ENCODE measurements at regions not wholly inside any gene's neighbourhood (a gene's known extent, or its start where the extent isn't known, plus 50 kb on each side); places are given as distances from the start of the nearest gene placed in this dataset.

- Histone ChIP-seq H3K4me1 (ENCODE audit: control insufficient read depth, insufficient read depth, low read length) (no peaks in the 10 kb centered on the region), H3K36me3 (ENCODE audit: control insufficient read depth, insufficient read depth, low read length) (no peaks in the 10 kb centered on the region), H3K9ac (ENCODE audit: low read depth, low read length) (no peak overlapping the region), H3K27me3 (ENCODE audit: control insufficient read depth, insufficient read depth, low read length) (no peaks in the 10 kb centered on the region), H3K4me3 (ENCODE audit: low read depth, low read length) (no peak overlapping the region), H3K27ac (ENCODE audit: low read depth, low read length) (no peak overlapping the region), H3K9me3 (ENCODE audit: control insufficient read depth, insufficient read depth, low read length) (no peaks in the 10 kb centered on the region)
Observed at GRCh38 chr9:89770531-89771174, 165.8 kb downstream of the GADD45G start.

- H3K4me1 ChIP-seq (ENCODE audit: control insufficient read depth, insufficient read depth, low read length), result no peaks in the 10 kb centered on the region
- H3K9me3 ChIP-seq (ENCODE audit: control insufficient read depth, insufficient read depth, low read length), result no peaks in the 10 kb centered on the region
- no peak overlapping the region for H3K4me3 ChIP-seq (ENCODE audit: low read depth, low read length)
- no peaks in the 10 kb centered on the region for H3K27me3 ChIP-seq (ENCODE audit: control insufficient read depth, insufficient read depth, low read length)
- H3K9ac ChIP-seq (ENCODE audit: low read depth, low read length), result no peak overlapping the region
- H3K27ac ChIP-seq (ENCODE audit: low read depth, low read length), result no peak overlapping the region
- no peaks in the 10 kb centered on the region for H3K36me3 ChIP-seq (ENCODE audit: control insufficient read depth, insufficient read depth, low read length)
Observed at GRCh38 chr9:89771205-89771604, 166.4 kb downstream of the GADD45G start.

- Histone ChIP-seq H3K9me3 (ENCODE audit: control insufficient read depth, insufficient read depth, low read length) (no peaks in the 10 kb centered on the region), H3K27ac (ENCODE audit: low read depth, low read length) (no peak overlapping the region), H3K9ac (ENCODE audit: low read depth, low read length) (no peak overlapping the region), H3K27me3 (ENCODE audit: control insufficient read depth, insufficient read depth, low read length) (no peaks in the 10 kb centered on the region), H3K4me3 (ENCODE audit: low read depth, low read length) (no peak overlapping the region), H3K4me1 (ENCODE audit: control insufficient read depth, insufficient read depth, low read length) (no peaks in the 10 kb centered on the region), H3K36me3 (ENCODE audit: control insufficient read depth, insufficient read depth, low read length) (no peaks in the 10 kb centered on the region)
Observed at GRCh38 chr9:89773170-89773569, 168.4 kb downstream of the GADD45G start.

GRCh38 chr9:89774858-89775370, 170.1 kb downstream of the GADD45G start:
- Histone ChIP-seq H3K4me3 (ENCODE audit: low read depth, low read length) (no peak overlapping the region), H3K9ac (ENCODE audit: low read depth, low read length) (no peak overlapping the region), H3K27ac (ENCODE audit: low read depth, low read length) (no peak overlapping the region), H3K27me3 (ENCODE audit: control insufficient read depth, insufficient read depth, low read length) (no peaks in the 10 kb centered on the region), H3K4me1 (ENCODE audit: control insufficient read depth, insufficient read depth, low read length) (no peaks in the 10 kb centered on the region), H3K9me3 (ENCODE audit: control insufficient read depth, insufficient read depth, low read length) (no peaks in the 10 kb centered on the region), H3K36me3 (ENCODE audit: control insufficient read depth, insufficient read depth, low read length) (no peaks in the 10 kb centered on the region)

- Histone ChIP-seq H3K27me3 (ENCODE audit: control insufficient read depth, insufficient read depth, low read length) (no peaks in the 10 kb centered on the region), H3K9me3 (ENCODE audit: control insufficient read depth, insufficient read depth, low read length) (no peaks in the 10 kb centered on the region), H3K36me3 (ENCODE audit: control insufficient read depth, insufficient read depth, low read length) (no peaks in the 10 kb centered on the region), H3K27ac (ENCODE audit: low read depth, low read length) (no peak overlapping the region), H3K9ac (ENCODE audit: low read depth, low read length) (no peak overlapping the region), H3K4me3 (ENCODE audit: low read depth, low read length) (no peak overlapping the region), H3K4me1 (ENCODE audit: control insufficient read depth, insufficient read depth, low read length) (no peaks in the 10 kb centered on the region)
Observed at GRCh38 chr9:89775641-89776040, 170.8 kb downstream of the GADD45G start.

GRCh38 chr9:89776795-89777525, 172.1 kb downstream of the GADD45G start:
- H3K36me3 ChIP-seq (ENCODE audit: control insufficient read depth, insufficient read depth, low read length), result no peaks in the 10 kb centered on the region
- no peak overlapping the region for H3K27ac ChIP-seq (ENCODE audit: low read depth, low read length)
- no peaks in the 10 kb centered on the region for H3K27me3 ChIP-seq (ENCODE audit: control insufficient read depth, insufficient read depth, low read length)
- H3K4me1 ChIP-seq (ENCODE audit: control insufficient read depth, insufficient read depth, low read length), result no peaks in the 10 kb centered on the region
- no peak overlapping the region for H3K9ac ChIP-seq (ENCODE audit: low read depth, low read length)
- no peaks in the 10 kb centered on the region for H3K9me3 ChIP-seq (ENCODE audit: control insufficient read depth, insufficient read depth, low read length)
- no peak overlapping the region for H3K4me3 ChIP-seq (ENCODE audit: low read depth, low read length)

- H3K36me3 ChIP-seq (ENCODE audit: control insufficient read depth, insufficient read depth, low read length), result no peaks in the 10 kb centered on the region
- no peaks in the 10 kb centered on the region for H3K27me3 ChIP-seq (ENCODE audit: control insufficient read depth, insufficient read depth, low read length)
- H3K9ac ChIP-seq (ENCODE audit: low read depth, low read length), result no peak overlapping the region
- H3K27ac ChIP-seq (ENCODE audit: low read depth, low read length), result no peak overlapping the region
- H3K4me3 ChIP-seq (ENCODE audit: low read depth, low read length), result no peak overlapping the region
- no peaks in the 10 kb centered on the region for H3K9me3 ChIP-seq (ENCODE audit: control insufficient read depth, insufficient read depth, low read length)
- H3K4me1 ChIP-seq (ENCODE audit: control insufficient read depth, insufficient read depth, low read length), result no peaks in the 10 kb centered on the region
Observed at GRCh38 chr9:89777544-89777943, 172.7 kb downstream of the GADD45G start.

- no peaks in the 10 kb centered on the region for H3K9me3 ChIP-seq (ENCODE audit: control insufficient read depth, insufficient read depth, low read length)
- no peak overlapping the region for H3K4me3 ChIP-seq (ENCODE audit: low read depth, low read length)
- H3K9ac ChIP-seq (ENCODE audit: low read depth, low read length), result no peak overlapping the region
- no peaks in the 10 kb centered on the region for H3K27me3 ChIP-seq (ENCODE audit: control insufficient read depth, insufficient read depth, low read length)
- no peaks in the 10 kb centered on the region for H3K36me3 ChIP-seq (ENCODE audit: control insufficient read depth, insufficient read depth, low read length)
- no peaks in the 10 kb centered on the region for H3K4me1 ChIP-seq (ENCODE audit: control insufficient read depth, insufficient read depth, low read length)
- H3K27ac ChIP-seq (ENCODE audit: low read depth, low read length), result no peak overlapping the region
Observed at GRCh38 chr9:89778100-89779090, 173.6 kb downstream of the GADD45G start.

- no peaks in the 10 kb centered on the region for H3K27me3 ChIP-seq (ENCODE audit: control insufficient read depth, insufficient read depth, low read length)
- no peak overlapping the region for H3K9ac ChIP-seq (ENCODE audit: low read depth, low read length)
- no peaks in the 10 kb centered on the region for H3K36me3 ChIP-seq (ENCODE audit: control insufficient read depth, insufficient read depth, low read length)
- H3K4me3 ChIP-seq (ENCODE audit: low read depth, low read length), result no peak overlapping the region
- no peaks in the 10 kb centered on the region for H3K4me1 ChIP-seq (ENCODE audit: control insufficient read depth, insufficient read depth, low read length)
- H3K9me3 ChIP-seq (ENCODE audit: control insufficient read depth, insufficient read depth, low read length), result no peaks in the 10 kb centered on the region
- no peak overlapping the region for H3K27ac ChIP-seq (ENCODE audit: low read depth, low read length)
Observed at GRCh38 chr9:89779405-89780203, 174.8 kb downstream of the GADD45G start.

GRCh38 chr9:89780959-89781358, 176.1 kb downstream of the GADD45G start:
- Histone ChIP-seq H3K4me3 (ENCODE audit: low read depth, low read length) (no peak overlapping the region), H3K4me1 (ENCODE audit: control insufficient read depth, insufficient read depth, low read length) (no peaks in the 10 kb centered on the region), H3K9me3 (ENCODE audit: control insufficient read depth, insufficient read depth, low read length) (no peaks in the 10 kb centered on the region), H3K27ac (ENCODE audit: low read depth, low read length) (no peak overlapping the region), H3K36me3 (ENCODE audit: control insufficient read depth, insufficient read depth, low read length) (no peaks in the 10 kb centered on the region), H3K9ac (ENCODE audit: low read depth, low read length) (no peak overlapping the region), H3K27me3 (ENCODE audit: control insufficient read depth, insufficient read depth, low read length) (no peaks in the 10 kb centered on the region)
